Mesenchymal stem cell (in vitro differentiated cells and primary cell): ENCODE measurements at regions not wholly inside any gene's neighbourhood (a gene's known extent, or its start where the extent isn't known, plus 50 kb on each side); places are given as distances from the start of the nearest gene placed in this dataset.

Source experiments
- DNase-seq: peaks from one replicate; pipeline ENCODE4 v3.0.0-alpha.2; 2013
- H2AFZ ChIP-seq: one replicate; pipeline ENCODE4 v1.6.1; 2013; ENCODE audit warnings: low read depth, mild to moderate bottlenecking, control low read depth, inconsistent platforms, low read length, moderate library complexity
- H2AK5ac ChIP-seq: 2 replicates; pipeline ENCODE4 v1.6.1; 2013; ENCODE audit warnings: low read length, moderate library complexity, mild to moderate bottlenecking, inconsistent platforms; ENCODE audit not compliant: severe bottlenecking
- H2BK120ac ChIP-seq: one replicate; pipeline ENCODE4 v1.6.1; 2013; ENCODE audit warnings: low read depth, mild to moderate bottlenecking, inconsistent platforms, low read length, moderate library complexity
- H2BK12ac ChIP-seq, 2 experiments: one replicate each; pipeline ENCODE4 v1.6.1; 2013; ENCODE audit warnings: inconsistent platforms in 2 of 2, low read length in 2 of 2, mild to moderate bottlenecking in 2 of 2, moderate library complexity in 2 of 2, control low read depth in 1 of 2
- H2BK15ac ChIP-seq: one replicate; pipeline ENCODE4 v1.6.1; 2013; ENCODE audit warnings: mild to moderate bottlenecking, low read depth, inconsistent platforms; ENCODE audit not compliant: poor library complexity, severe bottlenecking
- H2BK5ac ChIP-seq: 2 replicates; pipeline ENCODE4 v1.6.1; 2013; ENCODE audit warnings: low read depth, mild to moderate bottlenecking, low read length, control low read depth, inconsistent platforms; ENCODE audit not compliant: poor library complexity, severe bottlenecking
- H3K14ac ChIP-seq, 2 experiments: one replicate each; pipeline ENCODE4 v1.6.1; 2013; ENCODE audit warnings: inconsistent platforms in 2 of 2, low read length in 2 of 2, control low read depth in 1 of 2, mild to moderate bottlenecking in 1 of 2, moderate library complexity in 1 of 2
- H3K18ac ChIP-seq, 2 experiments: one replicate each; pipeline ENCODE4 v1.6.1; 2013; ENCODE audit warnings: inconsistent platforms in 2 of 2, low read length in 2 of 2, control low read depth in 1 of 2, low read depth in 1 of 2, mild to moderate bottlenecking in 1 of 2
- H3K23ac ChIP-seq, 2 experiments: one replicate each; pipeline ENCODE4 v1.6.1; 2013; ENCODE audit warnings: inconsistent platforms in 2 of 2, low read length in 2 of 2, mild to moderate bottlenecking in 2 of 2, moderate library complexity in 2 of 2, control low read depth in 1 of 2
- H3K27ac ChIP-seq: 2 replicates; pipeline ENCODE4 v1.5.1; 2013; ENCODE audit warnings: mild to moderate bottlenecking, moderate library complexity, low read length, control low read depth, inconsistent platforms; ENCODE audit not compliant: poor library complexity, severe bottlenecking
- H3K27me3 ChIP-seq, 2 experiments: 2 replicates each; pipeline versions ENCODE4 v1.6.1 to v1.7.0; 2013; ENCODE audit warnings: low read length in 2 of 2, mild to moderate bottlenecking in 2 of 2, moderate library complexity in 2 of 2, control low read depth in 1 of 2, inconsistent platforms in 1 of 2; ENCODE audit not compliant: control insufficient read depth in 1 of 2, insufficient read depth in 1 of 2
- H3K36me3 ChIP-seq, 2 experiments: 2 replicates each; pipeline versions ENCODE4 v1.6.1 to v1.7.0; 2013; ENCODE audit warnings: low read length in 2 of 2, control low read depth in 1 of 2, inconsistent platforms in 1 of 2, low read depth in 1 of 2, mild to moderate bottlenecking in 1 of 2; ENCODE audit not compliant: insufficient read depth in 2 of 2, control insufficient read depth in 1 of 2
- H3K4ac ChIP-seq, 2 experiments: one replicate each; pipeline ENCODE4 v1.6.1; 2013; ENCODE audit warnings: inconsistent platforms in 2 of 2, low read length in 2 of 2, mild to moderate bottlenecking in 2 of 2, moderate library complexity in 2 of 2, control low read depth in 1 of 2, low read depth in 1 of 2
- H3K4me1 ChIP-seq: 2 replicates; pipeline ENCODE4 v1.6.1; 2013; ENCODE audit warnings: low read depth, low read length, control low read depth; ENCODE audit not compliant: control insufficient read depth, insufficient read depth
- H3K4me2 ChIP-seq: 2 replicates; pipeline ENCODE4 v1.6.1; 2013; ENCODE audit warnings: low read length, mild to moderate bottlenecking, inconsistent platforms; ENCODE audit not compliant: poor library complexity, severe bottlenecking
- H3K4me3 ChIP-seq, 2 experiments: 2 replicates each; pipeline versions ENCODE4 v1.5.1 to v1.7.0; 2013; ENCODE audit warnings: low read length in 2 of 2, mild to moderate bottlenecking in 2 of 2, control low read depth in 1 of 2, low read depth in 1 of 2; ENCODE audit not compliant: insufficient read depth in 1 of 2
- H3K79me1 ChIP-seq: replicated peaks from 2 replicates; pipeline ENCODE4 v1.6.1; 2013; ENCODE audit warnings: mild to moderate bottlenecking, control low read depth, low read length, inconsistent platforms; ENCODE audit not compliant: poor library complexity, severe bottlenecking
- H3K9ac ChIP-seq: 2 replicates; pipeline ENCODE4 v1.7.0; 2013; ENCODE audit warnings: mild to moderate bottlenecking, low read length, moderate library complexity
- H3K9me3 ChIP-seq: 2 replicates; pipeline ENCODE4 v1.7.0; 2013; ENCODE audit warnings: mild to moderate bottlenecking, low read length; ENCODE audit not compliant: control insufficient read depth
- H4K8ac ChIP-seq: one replicate; pipeline ENCODE4 v1.6.1; 2013; ENCODE audit warnings: inconsistent platforms, mild to moderate bottlenecking, low read length, moderate library complexity
- H4K91ac ChIP-seq: one replicate; pipeline ENCODE4 v1.6.1; 2013; ENCODE audit warnings: mild to moderate bottlenecking, low read length, inconsistent platforms
- WGBS: methylation state at CpG from one replicate; pipeline ENCODE4 v1.1.7; 2013; ENCODE audit warnings: mixed read lengths; 5-methylcytosine and 5-hydroxymethylcytosine counted together

DNA sequence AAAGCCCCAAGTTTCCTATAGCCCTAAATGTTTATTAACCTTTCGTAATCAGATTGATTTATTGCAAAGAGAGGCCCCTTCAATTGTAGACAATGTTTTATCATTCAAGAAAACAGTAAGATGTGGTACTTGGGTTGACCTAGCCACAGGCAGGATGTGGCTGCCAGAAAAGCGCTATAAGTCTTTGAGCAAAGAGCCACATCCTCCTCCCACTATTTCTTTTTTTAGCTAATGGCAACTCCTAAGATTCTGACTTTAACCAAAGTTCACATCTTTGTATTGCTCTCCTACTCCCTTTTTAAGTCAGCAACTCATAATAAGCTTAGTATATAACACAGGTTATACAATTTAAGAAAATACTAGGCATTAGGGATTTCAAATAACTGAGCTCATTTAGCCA is 70.7 kb upstream of the PPP3CA start:
- Histone ChIP-seq H3K36me3 (no peaks in the 10 kb centered on the region), H4K8ac (no peak overlapping the region), H3K4me3 (no peak overlapping the region), H3K4me1 (no peaks in the 10 kb centered on the region), H2AK5ac (no peak overlapping the region), H2BK120ac (no peak overlapping the region), H4K91ac (no peak overlapping the region), H3K79me1 (no peaks in the 10 kb centered on the region), H2BK5ac (no peak overlapping the region), H3K27me3 (no peaks in the 10 kb centered on the region), H3K14ac (no peak overlapping the region), H3K4me2 (no peak overlapping the region), H3K27ac (no peak overlapping the region), H3K9me3 (no peaks in the 10 kb centered on the region), H2BK15ac (no peak overlapping the region), H2BK12ac (no peak overlapping the region), H2AFZ (no peak overlapping the region), H3K23ac (no peak overlapping the region), H3K4ac (no peak overlapping the region), H3K9ac (no peak overlapping the region), H3K18ac (no peak overlapping the region)
- 8% methylated on average over 1 of the region's 2 CpGs for WGBS
- DNase-seq = peak; percentile 12

- H3K4me2 ChIP-seq = no peak overlapping the region
- no peaks in the 10 kb centered on the region for H3K27me3 ChIP-seq
- peak overlapping the region; percentile 75 to 82 for H3K18ac ChIP-seq
- H2BK5ac ChIP-seq = no peak overlapping the region
- H3K4ac ChIP-seq = peak overlapping the region; percentile 0 to 47
- peak overlapping the region in 1 of 2 experiments; percentile 18 for H3K14ac ChIP-seq
- peak overlapping the region; percentile 91 to 95 for H2BK12ac ChIP-seq
- no peak overlapping the region for H2AFZ ChIP-seq
- H3K9me3 ChIP-seq = no peaks in the 10 kb centered on the region
- no peaks in the 10 kb centered on the region for H3K4me1 ChIP-seq
- H3K4me3 ChIP-seq = no peak overlapping the region
- H3K9ac ChIP-seq = no peak overlapping the region
- no peak overlapping the region for H3K27ac ChIP-seq
- DNase-seq = no peak
- H2BK120ac ChIP-seq = peak overlapping the region; percentile 68
- no peaks in the 10 kb centered on the region for H3K79me1 ChIP-seq
- peak overlapping the region; percentile 91 for H4K91ac ChIP-seq
- WGBS = 91% methylated on average over 6 of the region's 6 CpGs
- no peak overlapping the region for H2AK5ac ChIP-seq
- H3K36me3 ChIP-seq = no peaks in the 10 kb centered on the region
- no peak overlapping the region for H3K23ac ChIP-seq
- peak overlapping the region; percentile 18 for H2BK15ac ChIP-seq
- H4K8ac ChIP-seq = no peak overlapping the region
These were observed 69.7 kb upstream of the PPP3CA start for GRCh38 chr4:101417046-101417445.

DNA sequence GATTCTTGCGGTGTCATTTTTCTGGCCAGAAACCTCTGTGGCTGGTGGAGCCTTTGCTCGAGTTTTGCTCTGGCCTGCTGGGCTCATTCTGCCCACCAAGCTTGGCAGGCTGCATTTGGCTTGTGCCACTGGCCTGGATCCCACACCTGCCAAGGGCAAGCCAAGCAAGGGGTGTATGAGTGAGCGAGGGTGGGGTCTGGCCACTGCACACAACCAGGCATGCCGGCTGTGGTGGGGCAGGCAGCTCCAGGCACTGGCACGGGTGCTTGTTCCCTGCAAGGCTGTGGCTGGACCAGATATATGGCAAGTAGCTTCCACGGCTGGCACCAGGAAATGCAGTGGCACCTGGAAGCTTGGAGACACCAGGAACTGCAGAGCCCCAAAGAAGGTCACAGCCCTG is 68.6 kb upstream of the PPP3CA start:
- H3K9me3 ChIP-seq = no peaks in the 10 kb centered on the region
- no peak overlapping the region for H2AFZ ChIP-seq
- H3K9ac ChIP-seq = no peak overlapping the region
- H3K27me3 ChIP-seq = no peaks in the 10 kb centered on the region
- peak overlapping the region in 1 of 2 experiments; percentile 90 for H2BK12ac ChIP-seq
- no peak for DNase-seq
- no peak overlapping the region for H2BK120ac ChIP-seq
- 92% methylated on average over 6 of the region's 6 CpGs for WGBS
- peak overlapping the region in 1 of 2 experiments; percentile 46 for H3K14ac ChIP-seq
- H2BK5ac ChIP-seq = no peak overlapping the region
- H3K36me3 ChIP-seq = no peaks in the 10 kb centered on the region
- H3K4me3 ChIP-seq = no peak overlapping the region
- H3K18ac ChIP-seq = peak overlapping the region in 1 of 2 experiments; percentile 63
- H3K4me1 ChIP-seq = no peaks in the 10 kb centered on the region
- H2AK5ac ChIP-seq = no peak overlapping the region
- no peak overlapping the region for H3K4ac ChIP-seq
- no peak overlapping the region for H3K4me2 ChIP-seq
- no peak overlapping the region for H3K23ac ChIP-seq
- no peak overlapping the region for H4K91ac ChIP-seq
- H4K8ac ChIP-seq = no peak overlapping the region
- no peak overlapping the region for H3K27ac ChIP-seq
- no peak overlapping the region for H2BK15ac ChIP-seq
- H3K79me1 ChIP-seq = no peaks in the 10 kb centered on the region

DNA sequence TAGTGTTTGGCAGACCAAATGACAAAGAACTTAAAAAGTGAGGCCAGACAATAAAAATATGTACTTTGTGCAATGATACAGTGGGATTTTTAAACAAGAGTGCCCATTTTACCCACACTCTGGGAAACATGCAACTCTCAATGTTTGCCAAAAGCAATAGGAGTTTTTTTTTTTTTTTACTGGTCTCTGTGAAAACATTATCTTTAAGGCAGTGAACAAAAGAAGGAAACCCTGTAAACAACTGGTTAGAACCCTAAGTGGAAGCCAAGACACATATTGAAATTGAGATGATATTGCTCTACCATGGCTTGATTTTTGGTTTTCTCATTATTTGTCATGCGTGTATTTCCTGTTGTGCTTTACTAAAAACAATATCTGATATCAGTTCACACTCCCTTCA is 67.2 kb upstream of the PPP3CA start:
- H3K4ac ChIP-seq = no peak overlapping the region
- no peaks in the 10 kb centered on the region for H3K4me1 ChIP-seq
- no peak overlapping the region for H3K4me3 ChIP-seq
- no peak overlapping the region for H2AK5ac ChIP-seq
- H2BK120ac ChIP-seq = no peak overlapping the region
- 100% methylated on average over 1 of the region's 1 CpG for WGBS
- DNase-seq = no peak
- no peak overlapping the region for H4K91ac ChIP-seq
- H2BK15ac ChIP-seq = no peak overlapping the region
- no peak overlapping the region for H3K27ac ChIP-seq
- no peaks in the 10 kb centered on the region for H3K9me3 ChIP-seq
- no peak overlapping the region for H2BK5ac ChIP-seq
- H3K18ac ChIP-seq = no peak overlapping the region
- H3K36me3 ChIP-seq = no peaks in the 10 kb centered on the region
- H3K14ac ChIP-seq = no peak overlapping the region
- H3K23ac ChIP-seq = no peak overlapping the region
- no peak overlapping the region for H2BK12ac ChIP-seq
- no peak overlapping the region for H4K8ac ChIP-seq
- no peaks in the 10 kb centered on the region for H3K27me3 ChIP-seq
- H3K79me1 ChIP-seq = no peaks in the 10 kb centered on the region
- H3K4me2 ChIP-seq = no peak overlapping the region
- H3K9ac ChIP-seq = no peak overlapping the region
- no peak overlapping the region for H2AFZ ChIP-seq
